Cardiac muscle cell (in vitro differentiated cells and primary cell): ENCODE measurements at regions not wholly inside any gene's neighbourhood (a gene's known extent, or its start where the extent isn't known, plus 50 kb on each side); places are given as distances from the start of the nearest gene placed in this dataset.
A peak's percentile ranks its signal among the peaks of the same experiment; 100 is the strongest.

Source experiments
- DNase-seq, 2 donors: peaks; one replicate each; pipeline versions ENCODE4 v3.0.0 to v3.0.0-alpha.2; 2010 to 2017; ENCODE audit warnings: low read depth in 1 of 2, low spot score in 1 of 2
- H3K27ac ChIP-seq: fragments of 200-600 bp; sonication (generic); 2 replicates; pipeline ENCODE4 v1.5.1; 2016
- H3K27me3 ChIP-seq: fragments of 200-600 bp; sonication (generic); 2 replicates; pipeline ENCODE4 v1.6.0; 2016; ENCODE audit warnings: control low read depth
- H3K36me3 ChIP-seq: fragments of 200-600 bp; sonication (generic); 2 replicates; pipeline ENCODE4 v1.5.1; 2016; ENCODE audit warnings: control low read depth
- H3K4me1 ChIP-seq: fragments of 200-600 bp; sonication (generic); 2 replicates; pipeline ENCODE4 v1.8.1; 2017; ENCODE audit warnings: low read depth, mild to moderate bottlenecking, mixed run types
- H3K4me3 ChIP-seq: fragments of 200-600 bp; sonication (generic); 2 replicates; pipeline ENCODE4 v1.5.1; 2016; ENCODE audit warnings: mild to moderate bottlenecking
- H3K9me3 ChIP-seq: fragments of 200-600 bp; sonication (generic); 2 replicates; pipeline ENCODE4 v1.5.1; 2017; ENCODE audit warnings: low read depth, mild to moderate bottlenecking, control low read depth
- CTCF ChIP-seq: IDR thresholded peaks from 2 replicates; pipeline ENCODE4 v1.5.1; 2012; ENCODE audit warnings: low read depth, mild to moderate bottlenecking, low read length

- no peaks in the 10 kb centered on the region for H3K27me3 ChIP-seq
- H3K4me3 ChIP-seq: no peak overlapping the region
- H3K4me1 ChIP-seq: no peaks in the 10 kb centered on the region
- H3K9me3 ChIP-seq: no peaks in the 10 kb centered on the region
- no peaks in the 10 kb centered on the region for H3K36me3 ChIP-seq
- H3K27ac ChIP-seq: no peak overlapping the region
- DNase-seq: no peak
- TF ChIP-seq CTCF: no peak
Measured at GRCh38 chr7:68688416-68689086, 909.7 kb upstream of the AUTS2 start.

- Histone ChIP-seq H3K27me3 (no peaks in the 10 kb centered on the region), H3K4me1 (no peaks in the 10 kb centered on the region), H3K27ac (no peak overlapping the region), H3K9me3 (no peaks in the 10 kb centered on the region), H3K4me3 (no peak overlapping the region), H3K36me3 (no peaks in the 10 kb centered on the region)
- no peak for DNase-seq
- no peak for TF ChIP-seq CTCF
Measured at GRCh38 chr7:68689087-68689433, 909.2 kb upstream of the AUTS2 start.

- no peak overlapping the region for H3K4me3 ChIP-seq
- DNase-seq: peak in 1 of 2 donors; percentile 43
Measured at GRCh38 chr7:68691261-68692216, 906.7 kb upstream of the AUTS2 start.

GRCh38 chr7:68692511-68692910, 905.8 kb upstream of the AUTS2 start:
- no peaks in the 10 kb centered on the region for H3K9me3 ChIP-seq
- no peak for TF ChIP-seq CTCF
- no peaks in the 10 kb centered on the region for H3K27me3 ChIP-seq
- H3K36me3 ChIP-seq: no peaks in the 10 kb centered on the region
- H3K4me1 ChIP-seq: no peaks in the 10 kb centered on the region
- H3K4me3 ChIP-seq: no peak overlapping the region
- no peak overlapping the region for H3K27ac ChIP-seq
- no peak for DNase-seq

More at GRCh38 chr7:68691261-68692216, 906.7 kb upstream of the AUTS2 start:
- no peaks in the 10 kb centered on the region for H3K27me3 ChIP-seq
- no peak for TF ChIP-seq CTCF
- H3K9me3 ChIP-seq: no peaks in the 10 kb centered on the region
- H3K27ac ChIP-seq: no peak overlapping the region
- H3K36me3 ChIP-seq: no peaks in the 10 kb centered on the region
- H3K4me1 ChIP-seq: no peaks in the 10 kb centered on the region

GRCh38 chr7:68694656-68695055, 903.6 kb upstream of the AUTS2 start:
- no peaks in the 10 kb centered on the region for H3K9me3 ChIP-seq
- TF ChIP-seq CTCF: no peak
- no peaks in the 10 kb centered on the region for H3K36me3 ChIP-seq
- no peak for DNase-seq
- no peak overlapping the region for H3K4me3 ChIP-seq
- H3K27me3 ChIP-seq: no peaks in the 10 kb centered on the region
- H3K4me1 ChIP-seq: no peaks in the 10 kb centered on the region
- H3K27ac ChIP-seq: no peak overlapping the region
